22Rv1 (cell line): ENCODE measurements at regions not wholly inside any gene's neighbourhood (a gene's known extent, or its start where the extent isn't known, plus 50 kb on each side); places are given as distances from the start of the nearest gene placed in this dataset.

ENCODE experiments used
- CTCF ChIP-seq: fragments of 450-650 bp; IDR thresholded peaks from 2 replicates; pipeline ENCODE4 v1.5.1; 2017; ENCODE audit warnings: mild to moderate bottlenecking
- ZFX ChIP-seq: fragments of 450-650 bp; IDR thresholded peaks from 2 replicates; pipeline ENCODE4 v1.6.1; 2017; ENCODE audit warnings: antibody characterized with exemption, borderline replicate concordance

DNA sequence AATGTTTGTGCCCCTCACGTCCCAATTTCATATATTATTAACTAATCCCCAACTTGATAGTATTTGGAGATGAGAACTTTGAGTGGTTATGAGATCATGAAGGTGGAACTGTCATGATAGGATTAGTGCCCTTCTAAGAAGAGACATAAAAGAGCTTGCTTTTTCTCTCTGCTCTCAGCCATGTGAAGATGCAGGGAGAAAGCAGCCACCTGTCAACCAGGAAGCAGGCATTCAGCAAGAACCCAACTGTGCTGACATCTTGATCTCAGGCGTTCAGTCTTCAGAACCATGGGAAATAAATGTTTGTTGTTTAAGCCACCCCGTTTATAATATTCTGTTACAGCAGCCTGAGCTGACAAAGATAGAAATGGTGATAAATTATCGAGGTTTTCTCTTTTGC lies 278.7 kb upstream of the KCNMB2 start:
- no peak for TF ChIP-seq CTCF
- TF ChIP-seq ZFX, result no peak
